ENCODE measurements at regions not wholly inside any gene's neighbourhood (a gene's known extent, or its start where the extent isn't known, plus 50 kb on each side); places are given as distances from the start of the nearest gene placed in this dataset.

- DNase-seq, result no peak
Observed at GRCh38 chr3:3745693-3746092, 53.5 kb upstream of the LRRN1 start.

- DNase-seq, result no peak
Observed at GRCh38 chr3:3744826-3745225, 54.4 kb upstream of the LRRN1 start.

GRCh38 chr3:3743754-3744153, 55.5 kb upstream of the LRRN1 start:
- no peak for DNase-seq

- DNase-seq, result no peak
Observed at GRCh38 chr3:3740061-3740460, 59.2 kb upstream of the LRRN1 start.

GRCh38 chr3:3739330-3740060, 59.7 kb upstream of the LRRN1 start:
- DNase-seq, result no peak

- DNase-seq, result no peak
Observed at GRCh38 chr3:3737531-3737930, 61.7 kb upstream of the LRRN1 start.

GRCh38 chr3:3735919-3736318, 63.3 kb upstream of the LRRN1 start:
- DNase-seq, result no peak

GRCh38 chr3:3734881-3735280, 64.3 kb upstream of the LRRN1 start:
- no peak for DNase-seq

GRCh38 chr3:3729261-3729660, 70.0 kb upstream of the LRRN1 start:
- DNase-seq, result no peak

GRCh38 chr3:3726549-3726948, 72.7 kb upstream of the LRRN1 start:
- DNase-seq, result no peak

GRCh38 chr3:3714572-3714971, 84.7 kb upstream of the LRRN1 start:
- DNase-seq, result no peak

- no peak for DNase-seq
Observed at GRCh38 chr3:3712971-3713370, 86.3 kb upstream of the LRRN1 start.

GRCh38 chr3:3708769-3709115, 90.5 kb upstream of the LRRN1 start:
- DNase-seq, result no peak

- DNase-seq, result no peak
Observed at GRCh38 chr3:3707858-3708768, 91.1 kb upstream of the LRRN1 start.

- DNase-seq, result no peak
Observed at GRCh38 chr3:3705090-3705775, 94.0 kb upstream of the LRRN1 start.

GRCh38 chr3:3701949-3702348, 97.3 kb upstream of the LRRN1 start:
- no peak for DNase-seq

GRCh38 chr3:3699816-3700633, 99.2 kb upstream of the LRRN1 start:
- no peak for DNase-seq

GRCh38 chr3:3699407-3699806, 99.8 kb upstream of the LRRN1 start:
- no peak for DNase-seq

- DNase-seq, result no peak
Observed at GRCh38 chr3:3696345-3696744, 102.9 kb upstream of the LRRN1 start.

- DNase-seq, result no peak
Observed at GRCh38 chr3:3693593-3693992, 105.6 kb upstream of the LRRN1 start.

- DNase-seq, result no peak
Observed at GRCh38 chr3:3689601-3690375, 109.4 kb upstream of the LRRN1 start.
